ENCODE measurements at regions not wholly inside any gene's neighbourhood (a gene's known extent, or its start where the extent isn't known, plus 50 kb on each side); places are given as distances from the start of the nearest gene placed in this dataset.

GRCh38 chr12:97757481-97758193, 295.0 kb downstream of the RMST start:
- no peak for TF ChIP-seq YY1 (IDR thresholded peaks at IDR 0.05; ENCODE audit: insufficient read depth, insufficient read length)
- TF ChIP-seq ZNF274 (IDR thresholded peaks at IDR 0.05; ENCODE audit: low read depth, low read length) = no peak

Data from NT2/D1 (cell line).